ENCODE measurements at regions not wholly inside any gene's neighbourhood (a gene's known extent, or its start where the extent isn't known, plus 50 kb on each side); places are given as distances from the start of the nearest gene placed in this dataset.

DNA sequence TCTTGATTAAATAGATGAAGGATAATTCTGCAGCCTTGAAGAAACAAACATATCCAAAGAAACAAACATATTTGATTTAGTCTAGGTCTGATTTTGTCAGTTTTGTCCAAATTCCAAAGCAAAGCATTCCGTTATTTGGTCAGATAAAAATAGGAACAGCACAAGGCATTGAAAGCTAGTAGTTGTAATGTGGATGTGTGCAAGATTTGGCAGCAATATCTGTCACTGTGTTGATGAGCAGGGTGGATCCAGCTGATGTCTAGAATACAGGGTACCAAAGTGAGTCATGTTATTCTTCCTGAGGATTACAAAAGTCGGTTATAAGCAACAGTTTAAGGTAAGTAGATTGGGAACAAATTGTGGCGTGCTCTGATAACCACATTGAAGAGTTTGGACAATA, 69.3 kb upstream of the PLPPR1 start:
- no peak for DNase-seq (ENCODE audit: low spot score)

Measured in CD4-positive, alpha-beta T cell treated with Interleukin-2 at 100 ng/mL for 4 hours (primary cell).